NOMO-1 (cell line): ENCODE measurements at regions not wholly inside any gene's neighbourhood (a gene's known extent, or its start where the extent isn't known, plus 50 kb on each side); places are given as distances from the start of the nearest gene placed in this dataset.

Source experiments
- DNase-seq, 2 experiments: peaks; one replicate each; lab custom pipeline; 2025; ENCODE audit not compliant: unreplicated experiment in 2 of 2; lab: John Stamatoyannopoulos, UW

- DNase-seq: no peak
These were observed 180.5 kb upstream of the ZNF462 start for GRCh38 chr9:106682420-106682819.

DNA sequence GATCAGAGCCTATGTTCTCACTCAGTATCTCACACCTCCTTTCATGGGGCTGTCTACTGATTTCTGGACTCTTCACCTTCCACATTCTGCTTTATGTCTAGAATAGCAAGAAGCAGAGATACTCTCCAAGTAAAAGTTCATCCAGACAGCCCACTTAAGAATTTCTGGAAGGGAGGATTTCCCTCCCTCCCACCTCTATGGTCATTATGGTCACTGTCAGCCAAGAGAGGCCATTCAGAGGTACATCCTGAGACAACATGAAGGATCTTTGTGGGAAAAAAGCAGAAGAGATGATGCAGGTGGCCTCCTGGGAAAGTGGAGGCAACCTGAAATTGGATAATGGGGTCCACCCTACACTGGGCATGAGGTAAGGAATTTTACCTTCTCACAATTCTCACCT, 179.5 kb upstream of the ZNF462 start:
- no peak for DNase-seq

DNA sequence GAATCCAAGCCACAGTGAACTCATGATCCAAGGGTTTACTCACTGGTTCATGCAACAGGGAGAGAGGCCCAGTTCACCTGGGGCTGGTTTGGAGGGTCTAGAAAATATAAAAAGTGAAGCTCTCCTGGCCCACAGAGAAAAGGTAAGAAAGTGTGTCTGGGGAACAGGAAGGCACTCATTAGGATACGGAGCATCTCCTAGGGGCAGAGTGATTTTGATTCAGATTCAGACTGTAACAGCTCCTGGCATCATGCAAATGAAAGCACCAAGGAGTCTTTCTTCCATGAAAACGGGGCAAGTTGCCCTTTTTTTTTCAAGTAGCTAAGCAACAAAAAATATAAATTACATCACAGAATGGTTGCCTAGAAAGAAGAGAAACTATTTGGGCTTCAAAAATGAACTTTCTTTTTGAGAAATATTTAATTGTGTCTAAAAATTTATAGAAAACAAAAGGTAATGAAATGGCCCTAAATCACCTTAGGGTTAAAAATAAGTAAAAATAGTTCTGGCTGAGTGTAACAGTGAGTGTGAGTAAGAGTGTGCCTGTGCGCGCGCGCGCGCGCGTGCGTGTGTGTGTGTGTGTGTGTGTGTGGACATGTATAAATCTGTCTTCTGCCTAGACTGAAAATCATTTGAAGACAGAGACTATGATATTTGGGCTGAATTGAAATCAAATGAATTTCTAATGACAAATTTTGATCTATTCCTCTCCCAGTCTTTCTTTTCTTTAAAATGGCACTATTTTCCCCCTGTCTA, 177.8 kb upstream of the ZNF462 start:
- no peak for DNase-seq

DNA sequence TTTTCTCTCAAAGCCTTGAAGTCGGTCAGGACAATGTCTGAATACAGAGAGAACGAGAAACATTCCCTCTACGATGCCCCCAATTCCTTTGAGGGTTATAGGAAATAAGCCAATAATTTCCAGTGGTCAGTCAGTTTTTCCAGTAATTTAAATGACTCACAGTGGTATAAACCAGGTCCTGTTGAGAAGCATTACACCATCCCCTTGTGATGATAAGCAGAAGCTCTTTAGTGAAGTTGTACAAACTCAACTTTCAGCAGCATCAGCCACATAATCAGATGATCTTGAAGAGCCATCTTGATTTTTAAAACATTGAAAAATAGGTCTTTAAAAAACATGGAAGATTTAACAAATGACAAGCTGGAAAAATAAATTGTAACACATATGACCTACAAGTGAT, 173.9 kb upstream of the ZNF462 start:
- DNase-seq: no peak

- no peak for DNase-seq
These were observed 171.3 kb upstream of the ZNF462 start for GRCh38 chr9:106691627-106692026.

GRCh38 chr9:106693558-106693957, 169.4 kb upstream of the ZNF462 start:
- DNase-seq: no peak

- DNase-seq: no peak
These were observed 166.2 kb upstream of the ZNF462 start for GRCh38 chr9:106696804-106697203.

DNA sequence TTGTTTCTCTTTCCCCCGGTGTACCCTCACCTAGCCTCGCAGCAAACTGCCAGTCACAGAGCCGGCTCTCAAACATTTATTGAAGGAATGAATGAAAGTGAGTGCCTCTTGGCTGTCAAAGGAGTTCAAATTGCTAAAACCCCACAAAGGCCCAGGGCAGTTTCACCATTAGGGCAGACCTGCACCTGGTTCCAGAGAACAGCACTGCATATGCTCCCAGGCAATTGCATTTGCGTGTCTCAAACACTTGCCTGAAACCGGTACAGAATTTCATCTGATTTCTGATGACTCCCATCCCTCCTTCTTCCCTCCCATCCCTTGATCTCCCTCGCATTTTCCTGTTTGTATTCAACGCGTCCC, 165.6 kb upstream of the ZNF462 start:
- no peak for DNase-seq

- DNase-seq: no peak
These were observed 165.0 kb upstream of the ZNF462 start for GRCh38 chr9:106697750-106698502.

DNA sequence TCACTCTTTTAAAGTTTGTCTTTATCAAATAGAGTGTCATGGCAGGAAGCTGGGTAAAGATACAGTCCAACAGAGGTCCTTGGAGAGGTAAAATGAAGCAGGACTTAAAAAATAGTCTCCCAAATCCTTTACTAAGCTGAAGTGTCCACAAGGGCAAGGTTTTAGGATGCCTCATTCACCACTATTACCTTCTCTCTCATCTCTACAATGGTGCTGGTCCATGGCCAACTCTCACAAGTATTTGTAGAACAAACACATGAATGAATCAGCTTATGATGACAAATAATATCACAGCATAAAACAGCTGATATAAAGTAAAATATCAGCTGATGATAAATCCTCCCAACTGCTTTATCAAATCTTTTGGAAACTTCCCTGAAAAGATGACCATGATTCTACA, 162.3 kb upstream of the ZNF462 start:
- DNase-seq: no peak

DNA sequence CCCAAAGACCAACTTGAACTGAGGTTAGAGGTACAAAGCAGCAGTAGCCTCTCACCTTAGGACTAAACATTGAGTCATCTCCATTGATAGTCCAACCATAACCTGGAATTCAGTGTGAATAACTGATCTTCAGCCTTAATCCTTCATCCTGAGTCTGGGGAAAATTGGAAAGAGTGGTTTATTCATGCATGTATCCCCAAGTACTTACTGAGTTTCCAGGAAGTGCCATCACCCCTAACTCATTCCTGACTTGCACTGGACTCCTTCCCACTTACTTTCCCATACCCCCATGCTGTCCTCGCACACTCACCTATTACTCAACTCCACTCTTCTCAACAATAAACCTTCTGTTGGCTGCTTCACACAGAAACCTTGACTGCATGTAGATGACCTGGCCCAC, 161.4 kb upstream of the ZNF462 start:
- DNase-seq: no peak

- DNase-seq: no peak
These were observed 158.8 kb upstream of the ZNF462 start for GRCh38 chr9:106704056-106704615.

GRCh38 chr9:106707291-106707690, 155.7 kb upstream of the ZNF462 start:
- DNase-seq: no peak

DNA sequence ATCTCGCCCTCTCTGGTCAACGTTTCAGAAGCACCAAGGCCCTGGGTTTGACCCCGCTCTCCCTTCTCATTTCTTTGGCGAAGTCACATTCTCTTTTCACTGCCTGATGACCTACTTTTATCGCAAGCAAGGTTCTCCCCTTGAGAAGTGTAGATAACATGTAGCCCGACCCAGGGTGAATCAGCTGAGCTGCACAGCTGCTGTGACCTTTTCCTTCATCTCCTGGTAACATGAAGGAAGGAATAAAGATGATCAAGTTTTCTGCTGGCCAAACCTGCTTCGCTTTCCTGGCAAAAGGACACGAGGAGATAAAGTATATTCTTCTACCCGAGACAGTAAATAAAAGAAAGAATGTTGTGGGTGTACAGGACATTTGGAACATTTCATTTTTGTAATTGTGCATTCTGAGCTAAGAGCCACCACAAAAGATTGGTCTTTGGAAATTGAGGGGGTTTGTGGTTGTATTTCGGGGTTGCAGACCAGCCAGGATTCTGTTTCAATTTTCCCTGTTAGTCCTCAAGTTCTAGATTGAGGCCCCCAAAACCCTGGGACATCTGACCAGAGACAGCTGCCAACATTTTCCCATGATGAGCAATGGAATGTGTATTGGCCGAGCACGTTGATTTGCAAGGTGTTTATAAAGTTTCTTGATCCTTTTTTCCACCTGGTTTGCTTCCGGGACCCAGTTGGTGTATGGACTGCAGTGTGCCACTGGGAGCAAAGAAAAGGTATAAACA, 155.1 kb upstream of the ZNF462 start:
- DNase-seq: no peak

DNA sequence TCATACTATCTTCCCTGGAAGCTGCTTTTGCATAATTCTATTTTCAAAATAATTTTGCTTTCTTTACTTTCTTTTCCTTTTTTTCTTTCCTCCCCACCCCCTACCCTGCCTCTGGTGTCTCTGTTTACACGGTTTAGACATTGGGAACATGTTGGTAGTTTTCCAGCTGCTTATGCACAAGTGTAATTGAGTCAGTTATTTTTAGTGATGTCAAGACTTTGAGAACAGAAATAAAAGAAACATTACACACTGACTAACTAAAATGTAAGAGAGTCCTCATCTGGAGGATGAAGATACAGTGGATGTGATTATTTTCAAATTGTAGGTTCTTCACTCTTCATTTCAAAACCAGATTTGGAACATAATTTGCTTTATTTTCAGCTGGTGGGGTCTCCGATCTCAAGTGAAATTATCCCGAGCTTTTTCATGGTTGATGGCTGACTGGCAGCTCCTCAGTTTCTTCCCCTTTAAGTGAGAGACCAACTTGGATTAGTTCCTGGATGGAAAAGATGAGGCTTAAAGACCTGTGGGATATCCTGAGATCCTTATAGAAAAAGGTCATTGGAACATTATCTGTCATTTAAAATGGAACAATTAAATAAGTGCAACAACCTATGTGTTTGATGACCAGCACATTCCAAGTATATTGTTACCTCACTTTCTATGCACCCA, 154.4 kb upstream of the ZNF462 start:
- DNase-seq: no peak

- DNase-seq: no peak
These were observed 150.7 kb upstream of the ZNF462 start for GRCh38 chr9:106712279-106712678.

DNA sequence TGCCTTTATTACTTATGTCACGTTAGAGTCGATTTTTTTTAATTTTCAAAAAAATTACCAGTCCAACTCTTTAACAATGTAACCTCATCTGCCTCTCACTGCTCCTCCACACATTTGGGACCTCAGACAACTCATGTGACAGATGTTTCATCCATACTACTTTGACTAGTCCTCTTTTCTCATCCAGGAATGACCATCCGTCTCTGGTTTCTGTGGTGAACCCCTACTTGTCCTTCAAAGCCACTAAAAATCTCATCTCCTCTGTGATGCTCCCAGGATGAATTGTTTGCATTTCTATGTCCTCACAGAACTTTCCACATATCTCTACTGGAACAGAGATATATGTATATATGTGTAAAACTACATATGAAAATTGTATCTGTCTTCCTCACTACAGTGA, 149.8 kb upstream of the ZNF462 start:
- DNase-seq: no peak

- no peak for DNase-seq
These were observed 146.1 kb upstream of the ZNF462 start for GRCh38 chr9:106716820-106717219.

- no peak for DNase-seq
These were observed 145.3 kb upstream of the ZNF462 start for GRCh38 chr9:106717686-106718085.

GRCh38 chr9:106718936-106719335, 144.0 kb upstream of the ZNF462 start:
- DNase-seq: no peak
